GM19372 (cell line): ENCODE measurements at regions not wholly inside any gene's neighbourhood (a gene's known extent, or its start where the extent isn't known, plus 50 kb on each side); places are given as distances from the start of the nearest gene placed in this dataset.
A peak's percentile ranks its signal among the peaks of the same experiment; 100 is the strongest.
"Not testable (repeated sequence)": the region's sequence is repeated elsewhere in the genome, so short reads cannot be mapped to it uniquely, and the experiment has no call there.

Source experiments
- ATAC-seq: cut with Tn5 transposase; IDR thresholded peaks from one replicate; pipeline ENCODE4 v1.9.1; 2021; ENCODE audit warnings: mild to moderate bottlenecking, low read depth, moderate library complexity; ENCODE audit not compliant: unreplicated experiment

DNA sequence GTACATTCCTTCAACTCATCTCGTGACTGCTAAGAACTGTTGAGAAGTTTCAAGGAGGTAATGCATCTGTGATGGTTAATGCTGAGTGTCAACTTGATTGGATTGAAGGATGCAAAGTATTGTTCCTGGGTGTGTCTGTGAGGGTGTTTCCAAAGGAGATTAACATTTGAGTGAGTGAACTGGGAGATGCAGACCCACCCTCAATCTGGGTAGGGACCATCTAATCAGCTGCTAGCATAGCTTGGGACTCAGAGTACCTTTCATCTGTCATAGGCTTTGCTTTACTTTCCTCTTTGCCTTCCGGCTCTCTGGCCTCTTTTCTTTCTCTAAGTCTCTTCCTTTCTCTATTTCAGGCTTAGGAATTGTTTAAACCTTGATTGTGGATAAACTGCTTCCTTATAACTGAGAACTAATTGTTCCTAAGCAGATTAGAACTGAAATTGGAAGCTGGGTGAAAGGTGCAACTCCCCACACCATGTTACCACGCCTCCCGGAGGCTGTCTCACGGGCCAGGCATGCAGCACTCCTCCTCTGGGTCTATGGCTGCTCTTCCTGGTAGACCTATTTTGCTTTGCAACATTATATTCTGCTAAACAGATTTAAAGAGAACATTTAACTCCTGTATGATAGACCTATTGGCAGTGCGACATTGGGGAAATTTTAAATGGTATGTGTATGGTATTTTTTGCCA, 298.2 kb downstream of the CCSER2 start:
- ATAC-seq: no peak

- no peak for ATAC-seq
These were observed 304.5 kb downstream of the CCSER2 start for GRCh38 chr10:84632866-84633265.

DNA sequence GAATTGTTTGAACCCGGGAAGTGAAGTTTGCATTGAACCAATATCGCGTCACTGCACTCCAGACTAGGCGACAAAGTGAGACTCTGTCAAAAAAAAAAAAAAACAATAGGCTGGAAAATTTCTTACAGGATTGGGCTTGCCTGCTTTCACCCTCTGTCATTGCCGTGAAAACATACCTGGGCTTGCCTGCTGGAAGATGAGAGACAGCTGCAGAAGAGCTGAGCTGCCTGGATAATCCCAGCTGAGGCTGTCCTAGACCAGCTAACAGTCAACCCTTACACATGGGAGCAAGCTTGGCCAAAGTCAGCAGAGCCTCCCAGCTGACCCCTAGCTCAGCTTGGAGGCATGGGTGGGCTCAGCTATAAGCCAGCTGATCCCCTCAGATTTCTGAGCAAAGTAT, 306.2 kb downstream of the CCSER2 start:
- no peak for ATAC-seq

DNA sequence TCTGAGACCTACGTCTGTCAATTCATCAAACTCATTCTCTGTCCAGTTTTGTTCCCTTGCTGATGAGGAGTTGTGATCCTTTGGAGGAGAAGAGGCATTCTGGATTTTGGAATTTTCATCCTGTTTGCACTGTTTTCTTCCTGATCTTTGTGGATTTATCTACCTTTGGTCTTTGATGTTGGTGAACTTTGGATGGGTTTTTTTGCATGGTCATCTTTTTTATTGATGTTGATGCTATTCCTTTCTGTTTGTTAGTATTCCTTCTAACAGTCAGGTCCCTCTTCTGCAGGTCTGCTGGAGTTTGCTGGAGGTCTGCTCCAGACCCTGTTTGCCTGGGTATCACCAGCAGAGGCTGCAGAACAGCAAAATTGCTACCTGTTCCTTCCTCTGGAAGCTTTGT, 322.2 kb downstream of the CCSER2 start:
- ATAC-seq: not testable (repeated sequence)

DNA sequence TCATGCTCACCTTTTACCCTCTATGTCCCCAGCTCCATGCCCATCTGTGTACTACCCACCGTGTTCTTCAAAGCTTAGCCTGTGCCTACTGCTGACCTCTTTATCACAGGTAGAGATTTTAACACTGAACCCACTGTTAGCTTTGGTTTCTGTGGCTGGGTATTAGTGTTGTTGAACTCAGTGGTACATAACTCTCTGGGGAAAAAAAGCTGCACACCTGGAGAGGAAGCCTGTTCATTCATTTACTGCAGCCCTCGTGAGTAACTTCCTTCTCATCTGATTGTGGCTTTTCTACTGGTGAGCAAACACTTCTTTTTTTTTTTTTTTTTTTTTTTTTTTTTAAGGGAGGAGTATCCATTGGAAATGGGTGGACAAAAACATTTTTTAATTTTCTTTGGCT, 326.3 kb downstream of the CCSER2 start:
- ATAC-seq: peak; percentile 81

DNA sequence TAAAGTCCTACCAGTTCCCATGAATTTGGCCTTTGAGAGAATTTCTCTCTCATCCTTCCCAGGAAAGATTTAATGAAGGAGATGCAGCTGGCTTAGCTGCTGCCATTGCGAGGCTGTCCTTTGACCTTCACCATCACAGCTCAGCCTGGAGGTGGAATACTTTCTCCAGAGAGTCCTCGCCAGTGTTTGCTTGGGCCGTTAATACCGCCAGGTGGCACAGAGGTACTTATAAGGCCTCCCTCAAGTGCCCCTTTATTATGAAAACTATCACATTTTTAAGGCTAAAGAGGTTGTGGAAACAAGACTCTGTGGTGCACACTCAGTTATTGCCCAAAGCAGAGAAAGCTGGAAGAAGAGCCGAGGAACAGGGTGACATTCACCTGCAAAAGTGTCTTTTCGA, 330.6 kb downstream of the CCSER2 start:
- ATAC-seq: no peak

GRCh38 chr10:84659497-84660439, 331.4 kb downstream of the CCSER2 start:
- no peak for ATAC-seq

GRCh38 chr10:84660450-84661159, 332.2 kb downstream of the CCSER2 start:
- no peak for ATAC-seq

DNA sequence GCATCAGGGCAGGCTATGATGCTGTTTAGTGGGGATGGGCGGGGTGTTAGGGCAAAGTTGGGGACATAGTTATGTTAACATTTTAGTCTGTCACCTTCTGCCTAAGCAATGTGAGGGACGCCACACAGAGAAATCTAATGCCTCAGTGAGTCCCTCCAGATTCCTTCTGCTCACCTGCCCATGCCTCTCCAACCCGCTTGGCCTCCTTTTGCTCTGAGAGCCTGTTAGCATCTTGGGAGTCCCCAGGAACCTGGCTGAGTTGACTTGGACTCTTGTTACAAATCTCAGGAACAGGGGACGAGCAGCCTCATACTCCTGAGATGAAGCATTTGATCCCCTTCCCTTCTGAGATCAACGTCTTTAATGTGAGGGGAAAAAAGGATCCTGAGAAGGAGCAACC, 336.8 kb downstream of the CCSER2 start:
- no peak for ATAC-seq

DNA sequence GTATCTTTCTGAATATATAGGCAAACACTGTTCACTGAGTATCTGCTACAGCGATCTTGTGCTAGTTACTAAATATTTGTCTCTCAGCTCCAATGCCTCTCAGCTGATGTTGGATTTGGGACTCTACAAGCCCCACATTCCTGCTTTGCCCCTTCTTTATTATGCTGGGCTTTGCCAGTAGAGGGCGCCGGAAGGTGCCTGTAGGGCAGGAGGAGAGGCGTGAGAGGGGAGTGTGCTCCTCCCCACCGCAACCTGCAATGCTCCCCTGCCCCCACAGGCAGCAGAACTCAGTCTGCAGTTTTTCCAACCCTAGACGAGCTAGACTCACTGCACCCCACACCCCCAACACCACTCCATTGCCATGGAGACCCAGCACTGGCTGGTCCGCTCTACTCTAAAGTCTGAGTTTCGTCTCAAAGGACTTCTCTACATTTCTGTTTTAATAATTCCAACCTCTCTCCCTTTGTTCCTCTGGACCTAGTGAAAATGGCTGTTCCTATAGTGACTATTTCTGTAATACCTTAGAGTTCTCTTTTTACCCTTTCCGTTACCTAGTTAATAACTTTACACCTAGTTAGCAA, 337.6 kb downstream of the CCSER2 start:
- ATAC-seq: no peak

- no peak for ATAC-seq
These were observed 339.9 kb downstream of the CCSER2 start for GRCh38 chr10:84668186-84668763.

GRCh38 chr10:84675060-84675459, 346.7 kb downstream of the CCSER2 start:
- no peak for ATAC-seq

- ATAC-seq: no peak
These were observed 348.1 kb downstream of the CCSER2 start for GRCh38 chr10:84676536-84676935.

DNA sequence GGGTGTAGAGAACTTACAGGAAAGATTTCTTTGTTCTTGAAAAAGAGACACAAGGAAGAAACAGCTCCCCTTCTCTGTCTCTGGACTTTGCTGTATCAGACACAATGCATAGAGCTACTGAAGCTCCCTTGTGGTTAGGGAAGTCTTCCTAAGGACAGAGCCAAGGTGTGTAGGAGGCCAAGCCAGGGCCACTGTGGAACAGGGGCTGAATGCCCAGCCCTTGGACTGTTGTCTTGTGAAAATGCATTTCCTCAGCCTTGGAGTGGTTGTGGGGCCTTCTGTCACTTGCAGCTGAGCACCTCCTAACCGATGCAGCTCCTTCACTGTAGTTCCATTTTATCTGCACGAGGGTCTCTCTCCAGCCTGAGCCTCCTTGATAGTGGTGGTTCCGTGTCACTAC, 353.4 kb downstream of the CCSER2 start:
- ATAC-seq: no peak

GRCh38 chr10:84683550-84683949, 355.2 kb downstream of the CCSER2 start:
- ATAC-seq: no peak

- ATAC-seq: no peak
These were observed 355.8 kb downstream of the CCSER2 start for GRCh38 chr10:84683980-84684740.

DNA sequence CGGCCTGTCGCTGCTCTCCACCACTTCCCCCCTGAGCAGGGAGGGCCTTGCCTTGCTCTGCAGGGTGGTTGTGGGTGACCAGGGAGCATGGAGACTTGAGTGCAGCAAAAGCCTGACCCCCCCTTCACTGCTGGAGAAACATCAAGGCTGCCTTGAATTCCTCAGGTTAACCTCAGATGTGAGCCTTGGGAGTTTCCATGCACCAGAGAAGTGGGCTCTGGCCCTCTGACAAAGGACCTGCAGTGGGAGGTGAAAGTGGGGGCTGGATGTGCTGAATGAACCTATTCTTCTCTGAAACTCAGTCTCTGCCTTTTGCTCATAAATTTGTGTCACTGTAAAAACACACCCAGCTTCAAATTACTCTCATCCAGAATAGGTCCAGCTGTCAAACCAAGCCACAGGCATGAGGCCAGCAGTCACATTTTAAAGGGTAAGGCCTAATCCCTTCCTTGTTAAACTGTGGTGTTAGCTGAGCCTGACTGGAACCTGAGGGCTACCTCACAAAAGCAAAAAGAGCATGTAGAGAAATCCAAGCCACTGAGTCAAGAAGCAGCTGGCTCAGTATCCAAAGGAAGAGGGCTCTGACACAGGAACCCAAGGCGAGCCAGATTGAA, 356.8 kb downstream of the CCSER2 start:
- ATAC-seq: no peak

DNA sequence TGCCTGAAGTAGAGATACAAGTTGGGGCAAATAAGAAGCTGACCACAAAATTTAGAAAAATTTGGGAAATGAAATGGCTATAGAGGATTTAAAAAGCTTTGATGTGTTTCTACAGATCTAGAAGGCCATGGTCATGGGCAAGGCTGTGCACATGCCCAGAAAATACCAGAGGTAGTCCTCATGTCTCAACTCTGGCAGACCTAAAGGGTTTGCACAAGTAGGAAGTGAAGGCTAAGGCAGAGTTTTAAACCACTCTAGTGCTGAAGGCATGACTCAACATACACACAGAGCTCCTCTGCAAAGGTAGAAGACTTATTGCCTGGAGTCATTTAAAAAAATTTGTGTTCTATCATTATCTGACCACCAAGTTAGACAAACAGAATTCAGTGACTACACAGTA, 364.6 kb downstream of the CCSER2 start:
- ATAC-seq: no peak

- no peak for ATAC-seq
These were observed 367.5 kb downstream of the CCSER2 start for GRCh38 chr10:84695902-84696301.
